Vagina (tissue), 2 donors: ENCODE measurements at regions not wholly inside any gene's neighbourhood (a gene's known extent, or its start where the extent isn't known, plus 50 kb on each side); places are given as distances from the start of the nearest gene placed in this dataset.

Experiments used
- CTCF ChIP-seq, 3 experiments: fragments of 450-650 bp in 2 of 3; fragments of 200-600 bp in 1 of 3; sonication (generic) in 1 of 3; IDR thresholded peaks; one replicate each; pipeline ENCODE4 v1.5.1; 2017 to 2019; ENCODE audit warnings: antibody characterized with exemption in 3 of 3, mild to moderate bottlenecking in 2 of 3, moderate library complexity in 2 of 3
- POLR2A ChIP-seq, 2 donors: fragments of 450-650 bp; IDR thresholded peaks; one replicate each; pipeline ENCODE4 v1.6.1; 2017; ENCODE audit warnings: antibody characterized with exemption in 2 of 2, mild to moderate bottlenecking in 2 of 2, moderate library complexity in 2 of 2

DNA sequence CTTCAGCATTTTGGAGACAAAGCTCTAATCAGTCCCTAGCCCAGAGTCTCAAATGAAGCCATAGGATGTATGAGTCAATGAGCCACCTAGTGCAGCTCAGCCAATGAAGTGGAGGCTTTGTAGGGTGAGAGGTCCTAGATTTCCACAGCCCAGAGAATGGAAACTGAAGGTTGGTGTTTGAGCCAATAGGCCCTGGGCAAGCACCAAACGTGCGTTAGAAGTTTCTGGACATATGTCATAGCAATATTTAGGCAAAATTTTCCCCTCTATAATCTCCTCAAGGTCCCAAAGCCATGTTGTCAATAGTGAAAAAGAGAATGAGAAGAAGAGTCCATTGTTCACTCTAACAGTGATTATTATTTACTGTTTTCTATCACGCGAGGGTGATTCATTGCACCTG, 361.3 kb downstream of the PLPP3 start:
- TF ChIP-seq CTCF (IDR thresholded peaks at IDR 0.05) (no peak), POLR2A (IDR thresholded peaks at IDR 0.05) (no peak)
